K562 (cell line): ENCODE measurements at regions not wholly inside any gene's neighbourhood (a gene's known extent, or its start where the extent isn't known, plus 50 kb on each side); places are given as distances from the start of the nearest gene placed in this dataset.

Experiments used
- CBX5 ChIP-seq: IDR thresholded peaks from 2 replicates; pipeline ENCODE4 v1.6.1; 2014; ENCODE audit warnings: low read depth, borderline replicate concordance
- E2F5 ChIP-seq: sonication (generic); formaldehyde crosslinking; IDR thresholded peaks from 2 replicates; pipeline ENCODE4 v1.8.0; 2022; ENCODE audit warnings: mild to moderate bottlenecking, missing genetic modification reagents
- ETV5 ChIP-seq: sonication (generic); formaldehyde crosslinking; IDR thresholded peaks from 2 replicates; pipeline ENCODE4 v1.4.0; 2020; ENCODE audit warnings: low read depth, mild to moderate bottlenecking, missing genetic modification reagents
- GATA2 ChIP-seq: sonication (generic); formaldehyde crosslinking; IDR thresholded peaks from 2 replicates; pipeline ENCODE4 v1.4.0; 2020; ENCODE audit warnings: mild to moderate bottlenecking, missing genetic modification reagents
- HDAC1 ChIP-seq, 2 experiments: fragments of 450-650 bp; IDR thresholded peaks; 2 replicates each; pipeline ENCODE4 v1.6.1; 2016 to 2017; ENCODE audit warnings: inconsistent platforms in 1 of 2, mild to moderate bottlenecking in 1 of 2, moderate library complexity in 1 of 2
- JUND ChIP-seq, 2 experiments: IDR thresholded peaks; 2 replicates in 1 of 2; 3 replicates in 1 of 2; pipeline ENCODE4 v1.6.1; 2011; ENCODE audit warnings: borderline replicate concordance in 2 of 2, low read depth in 2 of 2, low read length in 2 of 2, improper control_type of control experiment in 1 of 2, missing biosample characterization in 1 of 2, missing genetic modification characterization in 1 of 2, missing genetic modification reagents in 1 of 2
- SRF ChIP-seq, 2 experiments: fragments of 250-450, 450-650 bp in 1 of 2; sonication (Bioruptor Pico) in 1 of 2; sonication (generic) in 1 of 2; formaldehyde crosslinking; IDR thresholded peaks; 2 replicates each; pipeline versions ENCODE4 v1.5.0 to v1.5.1; 2020 to 2022; ENCODE audit warnings: mild to moderate bottlenecking in 1 of 2, missing genetic modification reagents in 1 of 2
- TBP ChIP-seq: optimal IDR thresholded peaks from 2 replicates; pipeline ENCODE3; 2011; ENCODE audit warnings: low read depth, low read length, improper control_type of control experiment
- ZNF23 ChIP-seq: fragments of 250-450 bp; sonication (Bioruptor Pico); IDR thresholded peaks from 2 replicates; pipeline ENCODE4 v1.4.0; 2020; ENCODE audit warnings: mild to moderate bottlenecking
- ZNF518B ChIP-seq: fragments of 250-450 bp; sonication (Bioruptor Pico); IDR thresholded peaks from 2 replicates; pipeline ENCODE4 v1.5.0; 2021; ENCODE audit warnings: mild to moderate bottlenecking, moderate library complexity
- TF ChIP-seq, protein P1 (sequence below), 3 experiments: IDR thresholded peaks in 2 of 3; conservative IDR thresholded peaks in 1 of 3; 2 replicates each; pipeline ENCODE4 v1.5.1; 2011 to 2012; ENCODE audit warnings: low read length in 3 of 3, mild to moderate bottlenecking in 3 of 3, control low read depth in 2 of 3, improper control_type of control experiment in 1 of 3, inconsistent platforms in 1 of 3, low read depth in 1 of 3, mixed read lengths in 1 of 3, moderate library complexity in 1 of 3; ENCODE audit not compliant: insufficient read depth in 2 of 3

DNA sequence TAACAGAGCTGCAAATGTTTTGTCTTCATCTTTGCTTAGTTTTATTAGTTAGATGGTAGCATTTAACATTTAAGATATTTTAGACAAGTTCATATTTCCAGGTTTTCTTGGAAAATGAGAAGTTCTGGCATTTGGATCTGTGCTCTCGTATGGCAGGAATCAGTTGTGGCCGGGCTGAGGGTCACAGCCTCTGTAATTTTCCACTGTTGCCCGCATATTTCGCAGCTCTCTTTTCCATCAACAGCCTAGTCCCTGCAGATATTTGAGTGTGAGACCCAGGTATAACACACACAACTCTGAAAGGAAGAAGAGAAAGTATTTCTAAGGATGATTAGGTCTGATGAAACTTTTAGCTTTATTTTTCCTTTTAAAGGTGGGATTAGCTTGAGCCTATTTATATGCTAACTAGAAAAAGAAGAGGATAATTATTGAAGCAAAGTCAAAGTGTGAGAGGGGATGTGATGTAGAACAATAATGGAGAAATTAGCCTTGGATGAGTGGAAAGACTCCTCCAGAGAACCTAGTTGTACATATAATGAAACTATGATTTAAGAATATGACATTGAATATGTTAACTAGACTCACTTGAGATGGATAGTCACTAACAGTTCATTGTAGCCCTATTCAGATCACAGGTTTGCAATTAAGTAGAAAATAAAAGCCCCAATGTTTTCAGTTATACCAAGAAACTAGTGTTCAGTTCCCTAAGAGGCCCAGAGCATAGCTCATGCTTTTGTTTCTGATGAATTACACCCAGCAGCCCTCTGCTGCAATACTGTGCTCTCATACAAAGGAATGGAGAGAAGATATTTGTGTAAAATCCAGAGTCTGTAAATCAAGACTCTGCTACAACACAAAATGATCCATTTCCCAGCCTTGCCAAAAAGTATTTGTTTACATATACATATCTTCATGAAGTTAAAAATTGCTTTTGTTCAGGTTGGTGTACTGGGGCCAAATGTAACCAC, 158.4 kb downstream of the C12orf50 start:
- TF ChIP-seq SRF (CRISPR knock-in tag; IDR thresholded peaks at IDR 0.05) (no peak), GATA2 (CRISPR knock-in tag) (no peak), ZNF23 (CRISPR knock-in tag) (no peak), E2F5 (CRISPR knock-in tag) (no peak), CBX5 (no peak), HDAC1 (IDR thresholded peaks at IDR 0.05) (no peak), JUND (IDR thresholded peaks at IDR 0.05; ENCODE audit: borderline replicate concordance, low read depth, low read length) (no peak), JUND (tag; IDR thresholded peaks at IDR 0.05; ENCODE audit: borderline replicate concordance, low read depth, low read length) (no peak), TBP (no peak), ETV5 (CRISPR knock-in tag) (no peak), ZNF518B (CRISPR knock-in tag) (no peak)
- TF ChIP-seq, protein P1, sequence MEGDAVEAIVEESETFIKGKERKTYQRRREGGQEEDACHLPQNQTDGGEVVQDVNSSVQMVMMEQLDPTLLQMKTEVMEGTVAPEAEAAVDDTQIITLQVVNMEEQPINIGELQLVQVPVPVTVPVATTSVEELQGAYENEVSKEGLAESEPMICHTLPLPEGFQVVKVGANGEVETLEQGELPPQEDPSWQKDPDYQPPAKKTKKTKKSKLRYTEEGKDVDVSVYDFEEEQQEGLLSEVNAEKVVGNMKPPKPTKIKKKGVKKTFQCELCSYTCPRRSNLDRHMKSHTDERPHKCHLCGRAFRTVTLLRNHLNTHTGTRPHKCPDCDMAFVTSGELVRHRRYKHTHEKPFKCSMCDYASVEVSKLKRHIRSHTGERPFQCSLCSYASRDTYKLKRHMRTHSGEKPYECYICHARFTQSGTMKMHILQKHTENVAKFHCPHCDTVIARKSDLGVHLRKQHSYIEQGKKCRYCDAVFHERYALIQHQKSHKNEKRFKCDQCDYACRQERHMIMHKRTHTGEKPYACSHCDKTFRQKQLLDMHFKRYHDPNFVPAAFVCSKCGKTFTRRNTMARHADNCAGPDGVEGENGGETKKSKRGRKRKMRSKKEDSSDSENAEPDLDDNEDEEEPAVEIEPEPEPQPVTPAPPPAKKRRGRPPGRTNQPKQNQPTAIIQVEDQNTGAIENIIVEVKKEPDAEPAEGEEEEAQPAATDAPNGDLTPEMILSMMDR (IDR thresholded peaks at IDR 0.05 in 2 of 3, conservative IDR thresholded peaks at IDR 0.05 in 1 of 3; ENCODE audit: insufficient read depth in 2 of 3, low read depth in 1 of 3, low read length in 3 of 3) = no peak
